A549 (cell line): ENCODE measurements at regions not wholly inside any gene's neighbourhood (a gene's known extent, or its start where the extent isn't known, plus 50 kb on each side); places are given as distances from the start of the nearest gene placed in this dataset.
"Not testable (repeated sequence)": the region's sequence is repeated elsewhere in the genome, so short reads cannot be mapped to it uniquely, and the experiment has no call there.

Source experiments
- CHD2 ChIP-seq: fragments of 150-350 bp; IDR thresholded peaks from 2 replicates; pipeline ENCODE4 v1.6.1; 2014; ENCODE audit warnings: low read length; ENCODE audit not compliant: partially characterized antibody
- CTCF ChIP-seq: fragments of >200 bp; sonication (Bioruptor Twin); formaldehyde crosslinking; IDR thresholded peaks from 3 replicates; pipeline ENCODE4 v1.5.1; 2016
- EP300 ChIP-seq, 2 experiments: fragments of >200 bp; sonication (Bioruptor Twin); formaldehyde crosslinking; IDR thresholded peaks; 2 replicates in 1 of 2; 3 replicates in 1 of 2; pipeline ENCODE4 v1.6.1; 2016 to 2017
- ESRRA ChIP-seq: fragments of 150-350 bp; IDR thresholded peaks from 2 replicates; pipeline ENCODE4 v1.6.1; 2014; ENCODE audit warnings: mild to moderate bottlenecking, low read length, borderline replicate concordance
- KDM1A ChIP-seq: fragments of 200-600 bp; sonication (generic); IDR thresholded peaks from 2 replicates; pipeline ENCODE4 v1.6.1; 2016; ENCODE audit warnings: low read depth, mild to moderate bottlenecking
- MAZ ChIP-seq: fragments of 150-350 bp; IDR thresholded peaks from 2 replicates; pipeline ENCODE4 v1.6.1; 2014; ENCODE audit warnings: antibody characterized with exemption, low read depth, low read length, borderline replicate concordance
- MYC ChIP-seq: IDR thresholded peaks from 2 replicates; pipeline ENCODE4 v1.6.1; 2012; ENCODE audit warnings: mild to moderate bottlenecking, inconsistent platforms, low read length, improper control_type of control experiment, borderline replicate concordance
- POLR2A ChIP-seq: IDR thresholded peaks from 2 replicates; pipeline ENCODE4 v1.6.1; 2012; ENCODE audit warnings: mild to moderate bottlenecking, low read length
- RARB ChIP-seq: fragments of 250-450 bp; sonication (Bioruptor Pico); IDR thresholded peaks from 2 replicates; pipeline ENCODE4 v1.8.0; 2021; ENCODE audit warnings: mild to moderate bottlenecking, moderate library complexity
- SMC3 ChIP-seq: fragments of >200 bp; sonication (Bioruptor Twin); formaldehyde crosslinking; IDR thresholded peaks from 3 replicates; pipeline ENCODE4 v1.6.1; 2018; ENCODE audit warnings: inconsistent platforms
- TF ChIP-seq, protein P1 (sequence below): fragments of 200-600 bp; sonication (generic); IDR thresholded peaks from 2 replicates; pipeline ENCODE4 v1.6.1; 2016; ENCODE audit warnings: antibody characterized with exemption, mild to moderate bottlenecking, moderate library complexity
- TF ChIP-seq, protein P2 (sequence below): IDR thresholded peaks from 2 replicates; pipeline ENCODE4 v1.6.1; 2012
- TF ChIP-seq, protein P3 (sequence below): fragments of 250-450 bp; sonication (Bioruptor Pico); IDR thresholded peaks from 2 replicates; pipeline ENCODE4 v1.5.0; 2021; ENCODE audit warnings: mild to moderate bottlenecking, moderate library complexity, borderline replicate concordance

- not testable (repeated sequence) for TF ChIP-seq CHD2; ESRRA; RARB (CRISPR knock-in tag); EP300 (IDR thresholded peaks at IDR 0.05); CTCF; KDM1A; MYC; MAZ; SMC3; POLR2A
- TF ChIP-seq, protein P1, sequence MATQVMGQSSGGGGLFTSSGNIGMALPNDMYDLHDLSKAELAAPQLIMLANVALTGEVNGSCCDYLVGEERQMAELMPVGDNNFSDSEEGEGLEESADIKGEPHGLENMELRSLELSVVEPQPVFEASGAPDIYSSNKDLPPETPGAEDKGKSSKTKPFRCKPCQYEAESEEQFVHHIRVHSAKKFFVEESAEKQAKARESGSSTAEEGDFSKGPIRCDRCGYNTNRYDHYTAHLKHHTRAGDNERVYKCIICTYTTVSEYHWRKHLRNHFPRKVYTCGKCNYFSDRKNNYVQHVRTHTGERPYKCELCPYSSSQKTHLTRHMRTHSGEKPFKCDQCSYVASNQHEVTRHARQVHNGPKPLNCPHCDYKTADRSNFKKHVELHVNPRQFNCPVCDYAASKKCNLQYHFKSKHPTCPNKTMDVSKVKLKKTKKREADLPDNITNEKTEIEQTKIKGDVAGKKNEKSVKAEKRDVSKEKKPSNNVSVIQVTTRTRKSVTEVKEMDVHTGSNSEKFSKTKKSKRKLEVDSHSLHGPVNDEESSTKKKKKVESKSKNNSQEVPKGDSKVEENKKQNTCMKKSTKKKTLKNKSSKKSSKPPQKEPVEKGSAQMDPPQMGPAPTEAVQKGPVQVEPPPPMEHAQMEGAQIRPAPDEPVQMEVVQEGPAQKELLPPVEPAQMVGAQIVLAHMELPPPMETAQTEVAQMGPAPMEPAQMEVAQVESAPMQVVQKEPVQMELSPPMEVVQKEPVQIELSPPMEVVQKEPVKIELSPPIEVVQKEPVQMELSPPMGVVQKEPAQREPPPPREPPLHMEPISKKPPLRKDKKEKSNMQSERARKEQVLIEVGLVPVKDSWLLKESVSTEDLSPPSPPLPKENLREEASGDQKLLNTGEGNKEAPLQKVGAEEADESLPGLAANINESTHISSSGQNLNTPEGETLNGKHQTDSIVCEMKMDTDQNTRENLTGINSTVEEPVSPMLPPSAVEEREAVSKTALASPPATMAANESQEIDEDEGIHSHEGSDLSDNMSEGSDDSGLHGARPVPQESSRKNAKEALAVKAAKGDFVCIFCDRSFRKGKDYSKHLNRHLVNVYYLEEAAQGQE: not testable (repeated sequence)
- TF ChIP-seq, protein P2, sequence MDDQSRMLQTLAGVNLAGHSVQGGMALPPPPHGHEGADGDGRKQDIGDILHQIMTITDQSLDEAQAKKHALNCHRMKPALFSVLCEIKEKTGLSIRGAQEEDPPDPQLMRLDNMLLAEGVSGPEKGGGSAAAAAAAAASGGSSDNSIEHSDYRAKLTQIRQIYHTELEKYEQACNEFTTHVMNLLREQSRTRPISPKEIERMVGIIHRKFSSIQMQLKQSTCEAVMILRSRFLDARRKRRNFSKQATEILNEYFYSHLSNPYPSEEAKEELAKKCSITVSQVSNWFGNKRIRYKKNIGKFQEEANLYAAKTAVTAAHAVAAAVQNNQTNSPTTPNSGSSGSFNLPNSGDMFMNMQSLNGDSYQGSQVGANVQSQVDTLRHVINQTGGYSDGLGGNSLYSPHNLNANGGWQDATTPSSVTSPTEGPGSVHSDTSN: not testable (repeated sequence)
- TF ChIP-seq, protein P3, sequence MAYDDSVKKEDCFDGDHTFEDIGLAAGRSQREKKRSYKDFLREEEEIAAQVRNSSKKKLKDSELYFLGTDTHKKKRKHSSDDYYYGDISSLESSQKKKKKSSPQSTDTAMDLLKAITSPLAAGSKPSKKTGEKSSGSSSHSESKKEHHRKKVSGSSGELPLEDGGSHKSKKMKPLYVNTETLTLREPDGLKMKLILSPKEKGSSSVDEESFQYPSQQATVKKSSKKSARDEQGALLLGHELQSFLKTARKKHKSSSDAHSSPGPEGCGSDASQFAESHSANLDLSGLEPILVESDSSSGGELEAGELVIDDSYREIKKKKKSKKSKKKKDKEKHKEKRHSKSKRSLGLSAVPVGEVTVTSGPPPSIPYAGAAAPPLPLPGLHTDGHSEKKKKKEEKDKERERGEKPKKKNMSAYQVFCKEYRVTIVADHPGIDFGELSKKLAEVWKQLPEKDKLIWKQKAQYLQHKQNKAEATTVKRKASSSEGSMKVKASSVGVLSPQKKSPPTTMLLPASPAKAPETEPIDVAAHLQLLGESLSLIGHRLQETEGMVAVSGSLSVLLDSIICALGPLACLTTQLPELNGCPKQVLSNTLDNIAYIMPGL (CRISPR knock-in tag): not testable (repeated sequence)
These were observed 919.1 kb upstream of the FOXG1 start for GRCh38 chr14:27847480-27847879.
